K562 (cell line): ENCODE measurements at regions not wholly inside any gene's neighbourhood (a gene's known extent, or its start where the extent isn't known, plus 50 kb on each side); places are given as distances from the start of the nearest gene placed in this dataset.

Source experiments
- GABPB1 ChIP-seq: sonication (generic); formaldehyde crosslinking; IDR thresholded peaks from 2 replicates; pipeline ENCODE4 v1.8.0; 2022; ENCODE audit warnings: mild to moderate bottlenecking, missing genetic modification reagents
- IFI16 ChIP-seq: fragments of 250-450 bp; sonication (Bioruptor Pico); IDR thresholded peaks from 2 replicates; pipeline ENCODE4 v2.1.2; 2022; ENCODE audit warnings: mild to moderate bottlenecking, inconsistent platforms
- MITF ChIP-seq: IDR thresholded peaks from 2 replicates; pipeline ENCODE4 v1.6.1; 2014; ENCODE audit warnings: antibody characterized with exemption
- RB1 ChIP-seq: fragments of 450-650 bp; IDR thresholded peaks from 2 replicates; pipeline ENCODE4 v1.6.1; 2017; ENCODE audit warnings: low read depth, mild to moderate bottlenecking
- RNF219 ChIP-seq: fragments of 250-450 bp; sonication (Bioruptor Pico); IDR thresholded peaks from 2 replicates; pipeline ENCODE4 v1.5.0; 2022; ENCODE audit warnings: mild to moderate bottlenecking
- SREBF1 ChIP-seq: fragments of 150-350 bp; IDR thresholded peaks from 2 replicates; pipeline ENCODE4 v1.6.1; 2014; ENCODE audit warnings: antibody characterized with exemption, low read depth, low read length, borderline replicate concordance
- TOE1 ChIP-seq, 2 experiments: fragments of 450-650 bp in 1 of 2; sonication (generic) in 1 of 2; formaldehyde crosslinking in 1 of 2; IDR thresholded peaks; 2 replicates each; pipeline versions ENCODE4 v1.7.1 to v1.8.0; 2016 to 2022; ENCODE audit warnings: borderline replicate concordance in 2 of 2, mild to moderate bottlenecking in 2 of 2, antibody characterized with exemption in 1 of 2, inconsistent platforms in 1 of 2, low read depth in 1 of 2, missing genetic modification reagents in 1 of 2, moderate library complexity in 1 of 2
- YY1 ChIP-seq, 3 experiments: IDR thresholded peaks; 2 replicates each; pipeline ENCODE4 v1.6.1; 2011; ENCODE audit warnings: low read length in 2 of 3, mild to moderate bottlenecking in 2 of 3, moderate library complexity in 2 of 3, borderline replicate concordance in 1 of 3, control low read depth in 1 of 3, low read depth in 1 of 3; ENCODE audit not compliant: insufficient read depth in 3 of 3, insufficient replicate concordance in 2 of 3, control insufficient read depth in 1 of 3, insufficient read length in 1 of 3; ENCODE audit errors: extremely low read depth in 1 of 3
- ZKSCAN1 ChIP-seq: fragments of 150-350 bp; IDR thresholded peaks from 2 replicates; pipeline ENCODE4 v1.6.1; 2016; ENCODE audit warnings: low read depth, low read length
- ZNF134 ChIP-seq: fragments of 250-450 bp; sonication (Bioruptor Pico); conservative IDR thresholded peaks from 2 replicates; pipeline ENCODE4 v1.4.0; 2020
- ZNF445 ChIP-seq: fragments of 250-450 bp; sonication (Bioruptor Pico); IDR thresholded peaks from 2 replicates; pipeline ENCODE4 v1.4.0; 2020; ENCODE audit warnings: low read depth, mild to moderate bottlenecking, moderate library complexity
- ZNF561 ChIP-seq: fragments of 450-650 bp; formaldehyde crosslinking; conservative IDR thresholded peaks from 2 replicates; pipeline ENCODE4 v1.4.0; 2020; ENCODE audit warnings: mild to moderate bottlenecking, moderate library complexity
- TF ChIP-seq, protein P1 (sequence below), 2 experiments: fragments of 450-650 bp; IDR thresholded peaks; 2 replicates each; pipeline ENCODE4 v1.6.1; 2016; ENCODE audit warnings: mild to moderate bottlenecking in 2 of 2, borderline replicate concordance in 1 of 2, low read depth in 1 of 2, moderate library complexity in 1 of 2

DNA sequence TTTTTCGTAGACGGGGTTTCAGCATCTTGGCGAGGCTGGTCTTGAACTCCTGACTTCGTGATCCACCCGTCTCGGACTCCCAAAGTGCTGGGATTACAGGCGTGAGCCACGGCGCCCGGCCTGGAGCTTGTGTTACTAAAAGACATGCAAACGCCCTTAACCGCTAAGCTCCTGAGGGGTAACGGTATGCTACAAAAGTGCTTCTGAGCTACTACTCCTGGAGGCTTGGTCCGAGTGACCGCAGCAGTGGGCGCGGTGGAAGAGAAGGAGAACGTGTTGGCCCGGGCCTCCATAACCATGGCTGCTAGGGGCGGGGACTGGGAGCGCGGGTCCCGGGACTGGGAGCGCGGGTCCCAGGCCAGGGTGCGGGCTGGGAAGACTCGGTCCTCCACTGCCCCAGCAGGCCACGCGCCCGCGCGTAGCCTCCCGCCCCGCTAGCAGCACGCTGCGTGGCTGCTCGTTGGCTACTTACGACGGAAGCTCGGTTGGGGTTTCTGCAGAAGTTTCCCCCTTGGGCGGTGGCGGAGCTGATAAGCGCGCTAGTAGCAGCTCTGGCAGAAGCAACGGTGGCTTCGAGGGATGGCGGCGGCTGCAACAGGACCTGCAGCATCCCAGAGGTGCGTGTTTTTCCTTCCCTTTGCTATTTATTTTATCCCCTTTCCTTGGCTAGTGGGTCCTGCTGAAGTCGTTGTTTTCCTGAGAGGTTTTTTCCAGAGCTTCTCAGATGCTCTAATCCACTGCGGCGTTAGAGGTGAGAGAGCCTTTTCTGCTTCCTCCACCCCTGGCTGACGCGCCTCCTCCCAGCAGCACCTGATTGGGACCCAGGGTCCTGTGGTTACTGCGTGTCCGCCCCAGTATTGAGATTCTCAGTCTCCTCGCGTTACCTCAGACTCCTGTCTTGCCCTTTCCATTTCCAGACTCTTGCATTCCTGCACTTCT is 69.2 kb upstream of the CCDC180 start (continued):
- TF ChIP-seq, protein P1, sequence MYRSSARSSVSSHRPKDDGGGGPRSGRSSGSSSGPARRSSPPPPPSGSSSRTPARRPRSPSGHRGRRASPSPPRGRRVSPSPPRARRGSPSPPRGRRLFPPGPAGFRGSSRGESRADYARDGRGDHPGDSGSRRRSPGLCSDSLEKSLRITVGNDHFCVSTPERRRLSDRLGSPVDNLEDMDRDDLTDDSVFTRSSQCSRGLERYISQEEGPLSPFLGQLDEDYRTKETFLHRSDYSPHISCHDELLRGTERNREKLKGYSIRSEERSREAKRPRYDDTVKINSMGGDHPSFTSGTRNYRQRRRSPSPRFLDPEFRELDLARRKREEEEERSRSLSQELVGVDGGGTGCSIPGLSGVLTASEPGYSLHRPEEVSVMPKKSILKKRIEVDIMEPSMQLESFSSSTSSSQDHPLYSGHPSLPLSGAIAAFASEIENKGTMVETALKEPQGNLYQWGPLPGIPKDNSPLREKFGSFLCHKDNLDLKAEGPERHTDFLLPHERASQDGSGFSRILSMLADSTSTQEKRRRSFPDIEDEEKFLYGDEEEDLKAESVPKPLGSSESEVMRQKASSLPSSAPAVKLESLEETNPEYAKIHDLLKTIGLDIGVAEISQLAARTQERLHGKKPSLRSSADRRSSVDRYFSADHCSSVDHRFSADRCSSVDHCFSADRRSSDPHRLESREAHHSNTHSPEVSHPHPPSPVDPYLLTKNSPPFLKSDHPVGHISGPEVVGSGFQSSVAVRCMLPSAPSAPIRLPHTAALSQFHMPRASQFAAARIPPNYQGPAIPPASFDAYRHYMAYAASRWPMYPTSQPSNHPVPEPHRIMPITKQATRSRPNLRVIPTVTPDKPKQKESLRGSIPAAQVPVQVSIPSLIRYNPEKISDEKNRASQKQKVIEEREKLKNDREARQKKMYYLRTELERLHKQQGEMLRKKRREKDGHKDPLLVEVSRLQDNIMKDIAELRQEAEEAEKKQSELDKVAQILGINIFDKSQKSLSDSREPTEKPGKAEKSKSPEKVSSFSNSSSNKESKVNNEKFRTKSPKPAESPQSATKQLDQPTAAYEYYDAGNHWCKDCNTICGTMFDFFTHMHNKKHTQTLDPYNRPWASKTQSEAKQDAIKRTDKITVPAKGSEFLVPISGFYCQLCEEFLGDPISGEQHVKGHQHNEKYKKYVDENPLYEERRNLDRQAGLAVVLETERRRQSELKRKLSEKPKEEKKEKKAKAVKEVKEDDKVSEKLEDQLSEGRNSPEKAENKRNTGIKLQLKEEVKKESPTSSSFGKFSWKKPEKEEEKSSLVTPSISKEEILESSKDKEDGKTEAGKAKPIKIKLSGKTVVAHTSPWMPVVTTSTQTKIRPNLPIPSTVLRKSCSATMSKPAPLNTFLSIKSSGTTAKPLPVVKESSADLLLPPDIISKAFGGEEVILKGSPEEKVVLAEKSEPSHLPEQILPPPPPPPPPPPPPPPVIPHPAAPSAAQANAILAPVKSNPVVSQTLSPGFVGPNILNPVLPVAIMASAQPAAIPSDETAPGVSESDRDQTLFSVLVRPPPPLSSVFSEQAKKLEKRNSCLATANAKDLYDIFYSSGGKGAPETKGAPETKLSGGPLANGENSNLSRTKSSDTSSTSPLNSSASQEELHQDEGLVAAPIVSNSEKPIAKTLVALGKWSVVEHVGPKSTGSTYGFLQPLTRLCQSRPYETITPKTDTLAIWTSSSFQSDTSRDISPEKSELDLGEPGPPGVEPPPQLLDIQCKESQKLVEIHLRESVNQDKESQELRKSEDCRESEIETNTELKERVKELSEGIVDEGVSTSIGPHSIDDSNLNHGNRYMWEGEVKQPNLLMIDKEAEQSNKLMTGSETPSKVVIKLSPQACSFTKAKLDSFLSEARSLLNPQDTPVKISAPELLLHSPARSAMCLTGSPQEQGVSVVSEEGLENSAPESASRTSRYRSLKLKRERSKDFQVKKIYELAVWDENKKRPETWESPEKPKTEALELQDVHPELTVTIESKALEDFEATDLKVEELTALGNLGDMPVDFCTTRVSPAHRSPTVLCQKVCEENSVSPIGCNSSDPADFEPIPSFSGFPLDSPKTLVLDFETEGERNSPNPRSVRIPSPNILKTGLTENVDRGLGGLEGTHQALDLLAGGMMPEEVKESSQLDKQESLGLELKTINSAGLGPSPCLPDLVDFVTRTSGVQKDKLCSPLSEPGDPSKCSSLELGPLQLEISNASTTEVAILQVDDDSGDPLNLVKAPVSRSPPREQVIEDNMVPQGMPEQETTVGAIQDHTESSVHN (IDR thresholded peaks at IDR 0.05; ENCODE audit: borderline replicate concordance in 1 of 2, low read depth in 1 of 2): peak in 1 of 2 experiments; percentile 49; a peak in 1 of 4 replicates
- TF ChIP-seq TOE1 (IDR thresholded peaks at IDR 0.05; ENCODE audit: borderline replicate concordance) (peak; percentile 66; the same call in 1 of the 2 replicates), TOE1 (CRISPR knock-in tag; IDR thresholded peaks at IDR 0.05; ENCODE audit: borderline replicate concordance, low read depth) (no peak; the same call in 1 of the 2 replicates), GABPB1 (peak; percentile 80), ZNF445 (no peak), RNF219 (CRISPR knock-in tag) (no peak), YY1 (IDR thresholded peaks at IDR 0.05; ENCODE audit: borderline replicate concordance in 1 of 3, control insufficient read depth in 1 of 3, extremely low read depth in 1 of 3, insufficient read depth in 3 of 3, insufficient read length in 1 of 3, insufficient replicate concordance in 2 of 3, low read depth in 1 of 3, low read length in 2 of 3) (peak; percentile 17 to 85 (median 77)), IFI16 (CRISPR knock-in tag) (no peak), SREBF1 (no peak), ZNF561 (no peak), ZNF134 (CRISPR knock-in tag) (peak; percentile 75), MITF (peak; percentile 11; the same call in 1 of the 2 replicates), ZKSCAN1 (no peak), RB1 (peak; percentile 83)
